Naive thymus-derived CD8-positive, alpha-beta T cell (primary cell): ENCODE measurements at regions not wholly inside any gene's neighbourhood (a gene's known extent, or its start where the extent isn't known, plus 50 kb on each side); places are given as distances from the start of the nearest gene placed in this dataset.

ENCODE experiments used
- ATAC-seq, 2 donors: fragments of 150-1000 bp; cut with Tn5 transposase in 1 of 2; sonication (Bioruptor Pico), chemical (Tn5 transposase) in 1 of 2; 1 replicate in 1 of 2; 2 replicates in 1 of 2; pipeline ENCODE4 v1.10.0; 2021; ENCODE audit warnings: mild to moderate bottlenecking in 2 of 2, moderate library complexity in 2 of 2
- POLR2A ChIA-PET: fragments of 350-600 bp; sonication (Branson Sonifier 250); formaldehyde crosslinking; loops from one replicate; lab custom pipeline; 2021; ENCODE audit warnings: antibody characterized with exemption; lab: Charles Lee
- DNase-seq, 10 donors: peaks; one replicate each; pipeline versions ENCODE4 v3.0.0 to v3.0.0-alpha.2; 2020 to 2022
- H3K27ac Mint-ChIP-seq, 10 donors: one replicate each; pipeline ENCODE4 v1.8.0; 2020 to 2022; ENCODE audit warnings: mild to moderate bottlenecking in 10 of 10, mixed read lengths in 10 of 10, moderate library complexity in 4 of 10, inconsistent platforms in 1 of 10
- H3K27me3 Mint-ChIP-seq, 5 donors: one replicate each; pipeline ENCODE4 v1.8.0; 2021 to 2022; ENCODE audit warnings: mixed read lengths in 5 of 5
- H3K36me3 Mint-ChIP-seq, 3 donors: one replicate each; pipeline ENCODE4 v1.8.0; 2020 to 2022; ENCODE audit warnings: mixed read lengths in 3 of 3, mild to moderate bottlenecking in 2 of 3, inconsistent platforms in 1 of 3
- H3K4me1 Mint-ChIP-seq, 4 donors: one replicate each; pipeline ENCODE4 v1.8.0; 2021 to 2022; ENCODE audit warnings: mixed read lengths in 4 of 4
- H3K4me3 Mint-ChIP-seq, 10 donors: one replicate each; pipeline ENCODE4 v1.8.0; 2020 to 2022; ENCODE audit warnings: mild to moderate bottlenecking in 10 of 10, mixed read lengths in 10 of 10, moderate library complexity in 6 of 10, inconsistent platforms in 1 of 10
- H3K9me3 Mint-ChIP-seq, 9 donors: one replicate each; pipeline ENCODE4 v1.8.0; 2020 to 2022; ENCODE audit warnings: mixed read lengths in 9 of 9, mild to moderate bottlenecking in 3 of 9, inconsistent platforms in 1 of 9, moderate library complexity in 1 of 9

GRCh38 chr18:28408528-28408927 lies 231.6 kb upstream of the CDH2 start:
- ATAC-seq (no peak), DNase-seq (no peak)
- H3K9me3 Mint-ChIP-seq = peaks cover 0 to 20% (median 4%) of the 10 kb centered on the region in 9 donors
- no peak overlapping the region for H3K4me3 Mint-ChIP-seq
- H3K27me3 Mint-ChIP-seq = no peaks in the 10 kb centered on the region
- no peak overlapping the region for H3K27ac Mint-ChIP-seq
- POLR2A ChIA-PET = no interaction called here
- H3K36me3 Mint-ChIP-seq = no peaks in the 10 kb centered on the region
- no peaks in the 10 kb centered on the region for H3K4me1 Mint-ChIP-seq

GRCh38 chr18:28407681-28408080 lies 230.8 kb upstream of the CDH2 start:
- Mint-ChIP-seq H3K27me3 (no peaks in the 10 kb centered on the region), H3K36me3 (no peaks in the 10 kb centered on the region), H3K27ac (no peak overlapping the region), H3K4me3 (no peak overlapping the region), H3K4me1 (no peaks in the 10 kb centered on the region), H3K9me3 (peaks cover 0 to 21% (median 4%) of the 10 kb centered on the region in 9 donors)
- no peak for ATAC-seq
- POLR2A ChIA-PET = no interaction called here
- no peak for DNase-seq

- Mint-ChIP-seq H3K27me3 (no peaks in the 10 kb centered on the region), H3K4me3 (no peak overlapping the region), H3K27ac (no peak overlapping the region), H3K9me3 (peaks cover 2 to 29% (median 8%) of the 10 kb centered on the region in 9 donors), H3K36me3 (no peaks in the 10 kb centered on the region), H3K4me1 (no peaks in the 10 kb centered on the region)
- no peak for DNase-seq
- ATAC-seq = no peak
- POLR2A ChIA-PET = no interaction called here
Observed at GRCh38 chr18:28406533-28406932, 229.6 kb upstream of the CDH2 start.

GRCh38 chr18:28404694-28405093 lies 227.8 kb upstream of the CDH2 start:
- ATAC-seq (no peak), DNase-seq (no peak)
- Mint-ChIP-seq H3K9me3 (peaks cover 0 to 18% (median 8%) of the 10 kb centered on the region in 9 donors), H3K27ac (no peak overlapping the region), H3K4me1 (no peaks in the 10 kb centered on the region), H3K36me3 (no peaks in the 10 kb centered on the region), H3K4me3 (no peak overlapping the region), H3K27me3 (no peaks in the 10 kb centered on the region)
- POLR2A ChIA-PET = no interaction called here

GRCh38 chr18:28399781-28400362 lies 222.9 kb upstream of the CDH2 start:
- DNase-seq (no peak), ATAC-seq (no peak)
- peaks cover 0 to 21% (median 13%) of the 10 kb centered on the region in 9 donors for H3K9me3 Mint-ChIP-seq
- H3K4me3 Mint-ChIP-seq = no peak overlapping the region
- no peaks in the 10 kb centered on the region for H3K4me1 Mint-ChIP-seq
- no peaks in the 10 kb centered on the region for H3K36me3 Mint-ChIP-seq
- H3K27me3 Mint-ChIP-seq = no peaks in the 10 kb centered on the region
- POLR2A ChIA-PET = no interaction called here
- no peak overlapping the region for H3K27ac Mint-ChIP-seq

GRCh38 chr18:28398471-28398870 lies 221.5 kb upstream of the CDH2 start:
- no peak overlapping the region for H3K4me3 Mint-ChIP-seq
- no peak overlapping the region for H3K27ac Mint-ChIP-seq
- H3K27me3 Mint-ChIP-seq = no peaks in the 10 kb centered on the region
- POLR2A ChIA-PET = no interaction called here
- DNase-seq = no peak
- no peaks in the 10 kb centered on the region for H3K4me1 Mint-ChIP-seq
- no peaks in the 10 kb centered on the region for H3K36me3 Mint-ChIP-seq
- H3K9me3 Mint-ChIP-seq = peaks cover 6 to 28% (median 14%) of the 10 kb centered on the region in 9 donors
- no peak for ATAC-seq

GRCh38 chr18:28390022-28390421 lies 213.1 kb upstream of the CDH2 start:
- peaks cover 16 to 63% (median 28%) of the 10 kb centered on the region in 9 donors for H3K9me3 Mint-ChIP-seq
- POLR2A ChIA-PET = no interaction called here
- H3K4me3 Mint-ChIP-seq = no peak overlapping the region
- no peaks in the 10 kb centered on the region for H3K27me3 Mint-ChIP-seq
- H3K36me3 Mint-ChIP-seq = peaks cover 0 to 24% (median 0%) of the 10 kb centered on the region in 3 donors
- ATAC-seq (no peak), DNase-seq (no peak)
- H3K27ac Mint-ChIP-seq = no peak overlapping the region
- H3K4me1 Mint-ChIP-seq = peaks cover 0 to 2% (median 0%) of the 10 kb centered on the region in 4 donors

- Mint-ChIP-seq H3K27me3 (no peaks in the 10 kb centered on the region), H3K36me3 (peaks cover 0 to 8% (median 0%) of the 10 kb centered on the region in 3 donors), H3K9me3 (peaks cover 3 to 36% (median 15%) of the 10 kb centered on the region in 9 donors), H3K27ac (no peak overlapping the region), H3K4me3 (no peak overlapping the region), H3K4me1 (no peaks in the 10 kb centered on the region)
- POLR2A ChIA-PET = no interaction called here
- no peak for DNase-seq
- ATAC-seq = no peak
Observed at GRCh38 chr18:28382215-28382879, 205.4 kb upstream of the CDH2 start.

GRCh38 chr18:28372186-28372585 lies 195.3 kb upstream of the CDH2 start:
- H3K9me3 Mint-ChIP-seq = peaks cover 0 to 21% (median 10%) of the 10 kb centered on the region in 9 donors
- no peaks in the 10 kb centered on the region for H3K27me3 Mint-ChIP-seq
- H3K4me3 Mint-ChIP-seq = no peak overlapping the region
- no peaks in the 10 kb centered on the region for H3K4me1 Mint-ChIP-seq
- no peaks in the 10 kb centered on the region for H3K36me3 Mint-ChIP-seq
- no peak for ATAC-seq
- no peak for DNase-seq
- POLR2A ChIA-PET = no interaction called here
- H3K27ac Mint-ChIP-seq = no peak overlapping the region

GRCh38 chr18:28366676-28367075 lies 189.7 kb upstream of the CDH2 start:
- peaks cover 0 to 11% (median 6%) of the 10 kb centered on the region in 9 donors for H3K9me3 Mint-ChIP-seq
- POLR2A ChIA-PET = no interaction called here
- ATAC-seq = no peak
- no peak for DNase-seq
- H3K27ac Mint-ChIP-seq = no peak overlapping the region
- H3K4me1 Mint-ChIP-seq = no peaks in the 10 kb centered on the region
- no peaks in the 10 kb centered on the region for H3K27me3 Mint-ChIP-seq
- H3K4me3 Mint-ChIP-seq = no peak overlapping the region
- H3K36me3 Mint-ChIP-seq = no peaks in the 10 kb centered on the region

- H3K36me3 Mint-ChIP-seq = no peaks in the 10 kb centered on the region
- H3K9me3 Mint-ChIP-seq = peaks cover 0 to 11% (median 6%) of the 10 kb centered on the region in 9 donors
- POLR2A ChIA-PET = no interaction called here
- DNase-seq (no peak), ATAC-seq (no peak)
- H3K4me1 Mint-ChIP-seq = no peaks in the 10 kb centered on the region
- H3K27ac Mint-ChIP-seq = no peak overlapping the region
- H3K4me3 Mint-ChIP-seq = no peak overlapping the region
- H3K27me3 Mint-ChIP-seq = no peaks in the 10 kb centered on the region
Observed at GRCh38 chr18:28365411-28365831, 188.5 kb upstream of the CDH2 start.

- Mint-ChIP-seq H3K27ac (no peak overlapping the region), H3K9me3 (peaks cover 2 to 22% (median 9%) of the 10 kb centered on the region in 9 donors), H3K4me3 (no peak overlapping the region), H3K4me1 (no peaks in the 10 kb centered on the region), H3K27me3 (no peaks in the 10 kb centered on the region), H3K36me3 (no peaks in the 10 kb centered on the region)
- DNase-seq (no peak), ATAC-seq (no peak)
- POLR2A ChIA-PET = no interaction called here
Observed at GRCh38 chr18:28363124-28363523, 186.2 kb upstream of the CDH2 start.

- POLR2A ChIA-PET = no interaction called here
- Mint-ChIP-seq H3K9me3 (peaks cover 2 to 25% (median 9%) of the 10 kb centered on the region in 9 donors), H3K27ac (no peak overlapping the region), H3K36me3 (no peaks in the 10 kb centered on the region), H3K4me3 (no peak overlapping the region), H3K27me3 (no peaks in the 10 kb centered on the region), H3K4me1 (no peaks in the 10 kb centered on the region)
- no peak for DNase-seq
- no peak for ATAC-seq
Observed at GRCh38 chr18:28359176-28359575, 182.2 kb upstream of the CDH2 start.
